NOMO-1 (cell line): ENCODE measurements at regions not wholly inside any gene's neighbourhood (a gene's known extent, or its start where the extent isn't known, plus 50 kb on each side); places are given as distances from the start of the nearest gene placed in this dataset.
"Not testable (repeated sequence)": the region's sequence is repeated elsewhere in the genome, so short reads cannot be mapped to it uniquely, and the experiment has no call there.

ENCODE experiments used
- DNase-seq, 2 experiments: peaks; one replicate each; lab custom pipeline; 2025; ENCODE audit not compliant: unreplicated experiment in 2 of 2; lab: John Stamatoyannopoulos, UW

DNA sequence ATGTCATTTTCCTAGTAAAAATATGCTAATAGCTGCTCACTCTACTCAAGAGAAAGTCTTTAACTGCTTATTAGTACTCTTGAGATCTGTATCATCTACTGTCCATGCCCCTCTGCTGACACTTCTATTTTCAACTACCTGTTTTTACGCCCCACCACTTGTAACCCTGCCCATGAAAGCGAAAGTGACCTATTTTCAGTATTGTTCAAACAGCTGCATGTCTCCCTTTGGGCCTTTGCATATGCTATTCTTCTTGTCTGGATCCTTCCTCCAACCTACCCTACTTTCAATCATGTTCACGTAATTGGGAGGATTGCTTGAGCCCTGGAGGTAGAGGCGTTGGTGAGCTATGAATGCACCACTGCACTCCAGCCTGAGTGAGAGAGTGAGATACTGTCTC is 1481.3 kb downstream of the GATA3 start:
- DNase-seq = peak in 1 of 2 experiments; percentile 16

DNA sequence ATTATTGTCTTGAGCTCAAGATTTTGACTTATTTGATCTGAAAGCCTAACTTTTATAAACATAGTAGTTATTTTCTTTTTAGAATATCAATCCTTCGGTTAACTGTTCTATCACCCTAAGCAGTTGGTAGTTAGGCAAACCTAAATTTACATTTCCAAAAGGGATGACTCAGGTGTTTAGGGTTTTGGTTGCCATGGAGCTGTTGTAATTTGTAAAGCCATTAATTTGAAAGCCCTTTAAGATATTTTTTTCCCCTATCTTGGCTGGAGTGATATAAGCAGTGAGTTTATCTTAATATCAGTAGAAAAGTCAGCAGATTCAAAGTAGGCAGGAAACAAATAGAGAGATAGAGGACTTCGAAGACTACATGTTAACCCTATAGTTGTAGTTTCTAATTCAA is 1472.6 kb upstream of the CELF2 start:
- no peak for DNase-seq

DNA sequence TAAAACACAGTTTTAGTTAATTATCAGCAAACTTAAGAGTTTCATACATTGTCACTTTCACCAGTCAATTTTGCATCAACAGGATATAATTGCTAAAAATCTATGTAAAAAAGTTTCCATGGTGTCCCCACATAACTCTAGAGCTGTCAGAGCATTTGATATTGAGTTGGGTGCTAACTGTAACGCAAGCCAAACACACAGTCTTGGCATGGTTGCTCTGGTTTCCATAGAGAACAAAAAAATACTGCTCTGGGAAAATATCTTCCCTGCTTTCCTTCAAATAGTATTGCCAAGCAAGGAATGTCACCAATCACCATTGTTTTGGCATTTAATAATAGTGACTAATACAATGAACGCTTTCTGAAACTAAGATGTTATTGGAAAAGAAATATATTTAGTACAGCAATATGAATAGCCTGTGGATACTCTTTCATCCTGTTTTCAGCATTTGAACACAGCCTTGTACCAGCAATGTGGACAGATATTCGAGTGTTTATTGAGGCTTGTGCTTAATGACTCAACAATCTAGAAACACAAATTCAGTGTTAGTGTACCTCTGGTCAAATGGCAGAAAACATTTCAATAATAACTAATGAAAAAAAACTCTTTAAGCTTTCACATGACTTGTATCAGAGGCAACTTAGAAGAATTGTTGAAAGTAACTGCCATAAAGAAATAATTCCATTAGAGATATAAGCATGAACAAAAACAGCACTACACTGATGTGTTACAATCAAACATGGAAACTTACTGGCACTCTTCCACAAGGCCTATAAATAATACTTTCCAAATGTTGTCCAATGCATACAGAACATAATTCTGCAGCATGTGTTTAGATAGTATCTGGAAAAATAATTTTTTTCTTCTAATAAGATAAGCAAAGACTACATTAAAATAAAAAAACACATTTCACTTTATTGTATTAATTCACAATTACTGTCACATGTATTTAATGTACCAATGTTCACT is 1469.5 kb upstream of the CELF2 start:
- DNase-seq = no peak

DNA sequence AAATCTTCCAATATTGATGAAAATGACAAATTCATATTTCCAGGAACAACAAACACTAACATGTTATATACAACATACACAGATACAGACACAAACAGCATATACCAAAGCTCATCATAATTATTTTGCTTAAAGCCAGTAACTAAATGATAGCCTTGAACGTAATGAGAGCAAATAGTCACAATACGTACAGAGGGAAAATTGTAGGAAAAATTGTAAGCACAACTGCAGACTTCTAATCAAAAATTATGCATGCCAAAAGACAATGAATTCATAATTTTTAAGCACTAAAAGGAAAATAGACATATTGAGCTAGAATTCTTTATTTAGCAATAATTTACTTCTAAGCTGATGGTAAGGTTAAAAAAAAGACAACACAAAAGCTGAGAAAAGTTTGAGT is 1466.9 kb upstream of the CELF2 start:
- DNase-seq = no peak

DNA sequence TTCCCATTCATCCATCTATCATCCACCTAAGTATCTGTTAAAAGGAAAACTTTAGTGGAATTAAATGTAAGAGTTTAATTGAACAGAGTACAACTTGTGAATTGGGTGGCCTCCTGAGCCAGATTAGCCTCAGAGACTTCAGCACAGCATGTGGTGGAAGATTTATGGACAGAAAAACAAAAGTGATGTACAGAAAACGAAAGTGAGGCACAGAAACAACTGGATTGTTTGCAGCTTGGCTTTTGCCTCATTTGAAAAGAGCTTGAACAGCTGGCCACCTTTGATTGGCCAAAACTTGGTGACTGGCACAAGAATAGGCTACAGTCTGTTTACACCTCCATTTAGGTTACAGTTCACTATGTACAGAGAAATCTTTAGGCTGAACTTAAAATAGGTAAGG is 1463.4 kb upstream of the CELF2 start:
- DNase-seq = no peak

DNA sequence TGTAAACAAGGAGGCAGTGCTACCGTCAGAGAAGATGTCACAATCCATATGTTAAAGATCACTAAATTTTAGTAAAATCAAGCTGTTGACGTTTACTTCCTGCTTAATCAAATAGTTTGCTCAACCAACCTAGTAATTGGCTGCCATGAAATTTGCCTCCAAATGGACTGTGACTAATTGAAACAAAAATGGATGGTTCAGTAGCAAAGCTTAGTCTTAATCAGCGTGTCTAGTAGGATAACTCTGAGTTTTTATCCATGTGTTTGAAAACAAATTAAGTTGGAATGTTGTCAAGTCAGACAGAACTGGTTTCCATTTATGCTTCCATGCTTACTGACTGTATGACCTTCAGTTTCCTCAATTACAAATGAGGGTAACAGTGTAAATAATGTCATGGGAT is 1456.7 kb upstream of the CELF2 start:
- DNase-seq = no peak

DNA sequence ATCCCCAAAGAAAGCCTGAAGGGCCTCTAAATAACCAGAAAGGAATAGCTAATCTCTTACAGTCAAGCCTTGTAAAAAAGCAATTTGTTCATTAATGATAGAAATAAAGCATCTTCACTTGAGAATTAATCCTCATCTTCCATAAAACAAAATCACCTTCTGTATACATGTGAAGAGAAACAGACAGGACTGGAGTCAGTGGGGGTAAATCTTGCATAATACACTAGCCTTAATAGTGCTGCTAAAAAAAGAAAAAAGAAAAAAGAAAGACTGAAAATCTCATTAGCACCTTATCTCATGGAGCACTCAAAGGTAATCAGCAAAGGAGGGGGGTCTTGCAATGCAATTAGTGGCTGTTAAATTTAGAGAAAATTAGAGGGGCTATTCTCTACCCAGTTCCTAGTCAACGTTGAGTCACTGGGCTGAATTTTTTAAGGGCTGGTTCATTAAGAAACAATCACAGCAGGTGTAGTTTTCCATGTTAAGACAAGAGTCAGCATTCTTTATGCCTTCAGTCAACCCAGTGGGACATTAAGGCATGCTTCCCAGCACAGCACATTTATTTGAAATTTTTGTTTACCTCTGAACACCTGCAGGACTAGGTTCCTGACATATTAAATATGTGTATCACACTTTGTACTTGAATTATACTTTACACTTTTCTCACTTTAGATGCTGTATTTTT is 1455.7 kb upstream of the CELF2 start:
- no peak for DNase-seq

DNA sequence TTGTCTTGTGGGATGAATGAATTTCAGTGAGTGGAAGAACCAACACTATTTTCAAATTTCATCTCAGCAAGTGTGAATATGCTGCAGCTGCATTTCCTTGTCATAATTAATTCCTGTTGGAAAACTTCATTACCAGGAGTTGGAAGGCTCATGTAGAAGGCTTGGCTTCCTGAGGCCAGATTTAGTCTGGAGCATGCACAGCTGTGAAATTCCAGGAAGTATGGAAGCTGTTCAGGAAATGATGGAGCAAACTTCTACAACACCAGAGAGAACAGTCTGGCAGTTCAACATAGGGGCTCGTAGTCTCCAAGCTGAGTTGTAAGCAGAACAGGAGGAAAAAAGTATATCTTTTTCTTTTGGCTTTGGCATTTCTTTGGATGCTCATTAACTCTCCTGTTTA is 1439.9 kb upstream of the CELF2 start:
- no peak for DNase-seq

DNA sequence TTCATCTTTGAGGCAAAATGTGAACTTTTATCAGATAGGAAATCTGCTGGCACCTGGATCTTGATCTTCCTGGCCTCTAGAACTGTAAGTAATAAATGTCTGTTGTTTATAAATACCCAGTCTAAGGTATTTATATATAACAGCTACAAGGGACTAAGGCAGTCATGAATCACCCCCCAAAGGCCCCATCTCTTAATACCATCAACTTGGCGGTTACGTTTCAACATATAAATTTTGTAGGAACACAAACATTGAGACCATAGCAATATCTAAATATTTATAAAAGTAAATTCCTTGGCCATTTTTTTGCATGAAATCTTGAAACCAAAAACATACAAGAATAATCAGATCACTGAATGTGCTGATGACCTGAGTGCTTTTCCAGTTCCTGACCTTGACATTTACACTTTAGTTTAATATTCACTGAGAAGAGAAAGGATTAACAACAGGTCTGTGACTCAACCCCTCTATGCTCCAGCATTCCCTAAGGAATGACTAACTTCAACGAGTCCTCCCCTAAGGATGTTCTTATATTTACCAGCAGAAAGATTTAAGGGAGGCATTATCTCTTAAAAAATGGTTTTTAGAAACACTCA is 1438.5 kb upstream of the CELF2 start:
- DNase-seq = no peak

DNA sequence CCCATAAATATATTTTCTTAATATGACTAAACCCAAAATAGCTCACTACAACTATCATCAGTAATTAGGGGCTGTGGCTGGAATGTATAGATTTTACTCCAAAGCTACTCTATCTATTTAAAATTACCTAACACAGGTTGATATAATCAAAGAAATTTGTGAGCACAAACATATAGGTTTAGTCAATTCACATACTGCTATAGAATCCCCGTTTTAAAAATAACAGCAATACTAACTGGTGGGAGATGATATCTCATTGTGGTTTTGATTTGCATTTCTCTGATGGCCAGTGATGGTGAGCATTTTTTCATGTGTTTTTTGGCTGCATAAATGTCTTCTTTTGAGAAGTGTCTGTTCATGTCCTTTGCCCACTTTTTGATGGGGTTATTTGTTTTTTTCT is 1434.9 kb upstream of the CELF2 start:
- DNase-seq = not testable (repeated sequence)

DNA sequence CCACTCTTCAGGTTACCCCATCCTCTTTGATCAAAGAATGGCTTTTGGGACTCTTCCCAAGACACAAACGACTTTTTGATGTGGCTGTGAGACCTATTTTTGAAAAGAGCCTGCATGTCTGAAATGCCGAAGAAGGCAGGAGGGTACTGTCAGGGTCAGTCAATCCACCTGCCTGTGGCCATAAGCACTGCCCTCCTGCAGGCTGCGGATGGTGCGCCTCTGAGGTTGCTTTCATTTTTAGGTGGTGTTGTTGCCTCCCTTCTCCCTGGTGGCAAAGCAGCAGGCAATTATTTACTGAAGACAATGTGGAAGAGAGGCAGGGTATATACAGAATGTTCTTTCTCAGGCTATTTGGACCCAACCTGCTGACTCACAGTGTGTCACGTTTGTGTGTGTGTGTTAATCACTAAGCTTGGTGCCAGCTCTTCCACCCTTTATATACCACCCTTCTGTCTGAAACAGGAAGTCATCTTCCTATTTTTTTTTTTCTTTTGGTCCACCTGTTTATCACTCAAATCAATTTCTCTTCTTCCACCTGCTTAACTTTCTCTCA is 1421.2 kb upstream of the CELF2 start:
- DNase-seq = peak in 1 of 2 experiments; percentile 13

DNA sequence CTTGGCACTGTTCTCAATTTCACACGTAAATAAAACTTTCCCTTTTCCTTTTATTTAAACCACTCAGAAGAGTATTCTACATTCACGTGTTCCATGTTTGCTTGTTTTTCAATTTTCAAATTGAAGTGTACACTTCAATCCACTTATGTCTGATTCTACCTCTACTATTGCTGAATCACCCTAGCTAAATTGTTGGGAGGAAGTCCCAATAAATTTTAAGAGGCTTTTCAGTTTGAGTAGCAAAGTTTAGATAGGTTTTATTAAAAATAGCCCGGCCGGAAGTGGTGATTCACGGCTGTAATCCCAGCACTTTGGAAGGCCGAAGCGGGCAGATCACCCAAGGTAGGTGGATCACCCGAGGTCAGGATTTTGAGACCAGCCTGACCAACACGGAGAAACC is 1414.7 kb upstream of the CELF2 start:
- peak; percentile 41 to 44 for DNase-seq

DNA sequence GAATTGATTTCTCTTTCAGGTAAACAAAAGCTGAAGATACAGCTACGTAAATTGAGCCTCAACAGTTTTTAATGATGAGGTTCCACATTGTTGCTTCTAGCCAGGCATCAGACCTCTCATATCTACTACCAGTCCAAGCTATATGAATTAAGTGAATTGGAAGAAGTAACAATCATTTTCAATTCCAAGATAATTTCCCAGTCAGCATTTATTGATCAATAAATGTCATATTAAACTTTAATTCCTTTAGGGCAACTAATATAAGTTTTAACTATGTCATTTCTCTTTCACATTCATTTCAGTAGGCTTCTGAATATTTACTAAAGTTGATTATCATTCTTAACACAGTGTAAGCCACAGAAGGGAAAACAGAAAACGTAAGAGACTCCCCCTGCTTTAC is 1413.7 kb upstream of the CELF2 start:
- DNase-seq = no peak

DNA sequence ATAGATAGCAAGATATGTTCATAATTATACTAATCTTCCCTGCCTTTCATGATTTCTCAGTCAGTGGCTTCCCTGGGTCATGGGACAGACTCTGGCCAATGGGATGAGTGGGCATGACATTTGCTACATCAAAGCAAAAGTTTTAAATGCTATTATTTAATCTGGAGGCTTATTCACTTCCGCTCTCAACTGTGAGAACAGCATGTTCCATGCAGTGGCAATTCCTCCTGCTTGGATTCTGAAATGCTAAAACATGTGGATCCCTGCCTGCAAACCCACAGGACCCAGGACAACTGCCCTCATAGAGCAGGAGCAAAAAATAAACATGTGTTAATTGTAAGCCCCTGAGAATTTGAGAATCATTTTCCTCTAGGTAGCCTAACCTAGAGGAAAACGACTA is 1412.4 kb upstream of the CELF2 start:
- DNase-seq = no peak

DNA sequence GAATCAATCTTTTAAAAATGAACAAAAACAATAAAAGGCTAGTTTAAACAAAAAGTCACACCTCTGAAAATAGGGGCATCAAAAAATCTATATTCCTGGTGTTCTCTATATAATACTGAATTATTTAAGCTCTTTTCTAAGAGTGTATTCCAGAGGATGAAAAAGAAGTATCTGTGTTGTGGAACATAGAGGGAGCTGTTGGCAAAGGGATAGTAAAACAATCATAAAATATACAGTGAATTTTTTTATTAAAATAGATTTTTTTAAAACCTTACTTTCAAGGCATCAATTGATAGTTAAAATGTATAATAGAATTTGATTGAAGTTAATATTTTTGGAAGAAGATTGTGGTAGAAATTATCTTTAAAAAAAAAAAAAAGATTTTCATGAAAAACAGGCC is 1409.1 kb upstream of the CELF2 start:
- DNase-seq = no peak

DNA sequence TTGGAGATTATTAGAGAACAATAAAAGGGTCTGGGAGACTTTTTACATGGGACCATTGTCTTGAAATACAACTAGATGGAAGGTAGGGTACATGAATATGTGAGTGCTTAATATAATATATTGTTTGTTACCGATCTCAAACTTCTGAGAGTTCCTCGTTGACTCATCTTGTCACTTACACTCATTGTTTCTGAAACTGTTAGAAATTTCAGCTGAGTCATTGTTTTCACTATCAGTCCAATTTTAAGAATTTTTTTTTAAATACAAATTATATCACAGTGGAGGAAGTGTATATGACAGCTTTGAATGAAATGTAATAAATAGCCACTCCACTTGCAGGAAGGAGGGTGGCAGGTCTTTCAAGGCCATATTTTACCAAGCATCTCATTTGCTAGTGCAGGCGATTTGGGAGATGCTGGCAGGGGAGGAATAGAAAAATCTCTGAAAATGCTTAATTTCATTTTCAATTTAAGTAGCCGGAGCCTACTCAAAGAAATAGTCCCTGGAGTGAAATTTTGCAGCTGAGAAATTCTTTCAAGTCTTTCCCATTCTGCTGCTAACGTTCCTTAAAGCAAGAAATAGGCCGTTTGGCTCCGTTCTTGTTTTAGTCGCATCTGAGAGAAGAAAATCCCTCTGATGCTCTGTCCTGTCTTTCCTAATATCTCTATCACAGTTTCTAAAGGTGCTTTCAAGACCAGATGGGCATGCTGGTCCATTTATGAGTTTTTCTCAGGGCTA is 1404.2 kb upstream of the CELF2 start:
- peak in 1 of 2 experiments; percentile 15 for DNase-seq

DNA sequence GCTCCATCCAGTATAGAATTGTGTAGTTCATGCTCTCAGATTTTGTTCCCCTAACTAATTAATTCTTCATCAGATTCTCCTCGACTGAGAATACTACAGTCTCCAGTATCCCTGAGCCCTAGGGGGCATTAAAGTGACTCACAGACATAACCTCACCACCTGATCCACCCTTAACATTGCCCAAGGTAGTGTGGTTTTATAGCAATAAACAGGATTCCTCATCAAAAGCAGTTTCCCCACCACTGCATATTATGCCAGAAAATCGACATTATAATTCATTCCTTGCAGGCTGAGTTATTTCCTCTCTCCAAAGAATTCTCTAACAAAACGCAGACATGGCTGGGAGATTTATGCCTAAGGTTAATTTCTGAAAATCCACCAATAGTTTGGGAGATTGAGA is 1402.5 kb upstream of the CELF2 start:
- no peak for DNase-seq

DNA sequence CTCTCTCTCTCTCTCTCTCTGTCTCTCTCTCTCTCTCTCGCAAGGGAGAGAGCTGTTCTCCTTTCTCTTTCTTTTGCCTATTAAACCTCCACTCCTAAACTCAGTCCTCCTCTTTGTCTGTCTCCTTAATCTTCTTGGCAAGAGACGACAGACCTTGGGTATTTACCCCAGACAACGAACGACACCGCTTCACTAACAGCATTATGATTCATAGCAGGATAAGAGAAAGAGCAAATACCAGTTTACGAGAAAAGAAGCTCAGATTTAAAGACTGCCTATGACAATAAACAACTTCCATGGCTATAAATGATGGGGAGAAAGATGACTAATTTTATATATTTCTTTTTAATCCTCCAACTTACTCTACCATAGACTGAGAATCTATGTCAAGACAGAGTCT is 1396.5 kb upstream of the CELF2 start:
- no peak for DNase-seq

DNA sequence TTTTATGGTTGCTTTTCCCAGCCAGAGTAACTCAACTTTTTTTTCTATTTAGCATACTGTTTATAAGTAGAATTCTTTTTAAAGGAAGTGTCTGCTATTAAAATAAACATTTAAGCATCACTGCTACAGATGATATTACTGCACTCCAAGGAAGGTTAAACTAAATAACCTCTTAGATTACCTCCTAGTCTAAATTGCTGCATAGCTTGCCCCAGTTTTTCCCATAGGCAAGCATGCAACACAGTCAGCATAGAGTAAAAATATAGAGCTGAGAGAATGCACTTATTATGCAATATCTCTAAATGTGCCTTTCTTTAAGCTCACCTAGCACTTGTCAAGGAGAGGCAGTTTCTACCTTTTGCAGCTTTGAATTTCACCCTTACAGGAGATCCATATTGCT is 1392.4 kb upstream of the CELF2 start:
- peak in 1 of 2 experiments; percentile 30 for DNase-seq

DNA sequence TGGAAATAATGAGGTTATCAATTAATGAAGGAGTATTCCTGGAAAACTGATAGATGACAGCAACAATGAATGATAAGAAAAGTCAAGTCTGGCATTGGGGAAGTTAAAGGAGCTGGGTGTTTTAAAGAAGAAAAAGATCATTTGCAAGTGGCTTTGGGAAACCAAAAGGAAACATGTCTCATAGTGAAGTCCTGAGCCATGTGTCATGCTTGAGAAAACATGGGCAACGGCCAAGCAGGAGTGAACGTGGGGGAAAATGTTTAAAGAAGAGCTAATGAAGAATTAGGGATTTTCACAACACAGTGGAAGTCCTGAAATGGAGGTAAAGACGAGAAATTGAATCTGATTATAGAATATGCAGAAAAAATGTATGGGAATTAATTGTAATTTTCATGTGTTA is 1383.2 kb upstream of the CELF2 start:
- DNase-seq = no peak

DNA sequence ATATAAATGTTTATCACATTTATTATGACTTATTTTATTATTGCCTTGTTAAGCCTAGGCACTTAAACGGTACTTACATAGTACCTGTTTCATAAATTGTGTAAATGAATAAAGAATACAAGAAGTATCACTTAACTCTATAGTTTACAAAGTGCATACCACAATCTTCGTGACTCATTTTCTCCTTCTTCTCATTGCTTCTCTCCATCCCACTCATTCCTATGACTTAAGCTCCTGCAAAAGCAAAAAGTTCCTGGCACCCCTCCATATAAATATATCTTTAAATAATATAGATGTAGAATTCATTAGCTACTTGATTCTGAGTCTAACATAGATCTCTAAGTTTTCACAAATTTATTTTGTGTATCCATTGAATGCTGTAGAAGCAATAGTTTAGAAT is 1382.0 kb upstream of the CELF2 start:
- no peak for DNase-seq
